OCI-LY7 (cell line): ENCODE measurements at regions not wholly inside any gene's neighbourhood (a gene's known extent, or its start where the extent isn't known, plus 50 kb on each side); places are given as distances from the start of the nearest gene placed in this dataset.

ENCODE experiments used
- EZH2phosphoT487 ChIP-seq: fragments of 200-600 bp; sonication (generic); IDR thresholded peaks from 2 replicates; pipeline ENCODE4 v1.6.1; 2018; ENCODE audit warnings: low read depth, borderline replicate concordance, mild to moderate bottlenecking, mixed run types, antibody characterized with exemption, low read length, moderate library complexity, mixed read lengths
- TF ChIP-seq, protein P1 (sequence below): fragments of 200-600 bp; sonication (generic); conservative IDR thresholded peaks from 2 replicates; pipeline ENCODE4 v1.5.1; 2014; ENCODE audit warnings: mild to moderate bottlenecking, antibody characterized with exemption, low read length, moderate library complexity, mixed read lengths

DNA sequence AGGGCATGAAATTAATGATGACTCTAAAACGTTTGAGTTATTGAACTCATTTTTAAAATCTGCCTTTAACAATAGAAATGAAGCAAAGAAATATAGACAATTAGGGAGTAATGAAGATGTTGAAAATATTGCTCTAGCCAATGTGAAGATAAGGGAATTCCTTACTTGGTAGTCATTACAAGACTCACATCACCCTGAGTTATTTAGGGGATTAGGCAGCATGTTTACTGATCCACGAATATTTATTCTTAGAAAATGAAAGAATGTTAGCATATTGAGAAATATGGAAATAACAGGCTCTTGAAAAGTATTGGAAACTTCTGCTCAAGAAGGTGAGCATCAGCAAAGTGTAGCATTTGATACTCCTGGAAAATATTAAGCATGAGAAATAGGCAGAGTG lies 398.1 kb upstream of the ARPP21 start:
- TF ChIP-seq, protein P1, sequence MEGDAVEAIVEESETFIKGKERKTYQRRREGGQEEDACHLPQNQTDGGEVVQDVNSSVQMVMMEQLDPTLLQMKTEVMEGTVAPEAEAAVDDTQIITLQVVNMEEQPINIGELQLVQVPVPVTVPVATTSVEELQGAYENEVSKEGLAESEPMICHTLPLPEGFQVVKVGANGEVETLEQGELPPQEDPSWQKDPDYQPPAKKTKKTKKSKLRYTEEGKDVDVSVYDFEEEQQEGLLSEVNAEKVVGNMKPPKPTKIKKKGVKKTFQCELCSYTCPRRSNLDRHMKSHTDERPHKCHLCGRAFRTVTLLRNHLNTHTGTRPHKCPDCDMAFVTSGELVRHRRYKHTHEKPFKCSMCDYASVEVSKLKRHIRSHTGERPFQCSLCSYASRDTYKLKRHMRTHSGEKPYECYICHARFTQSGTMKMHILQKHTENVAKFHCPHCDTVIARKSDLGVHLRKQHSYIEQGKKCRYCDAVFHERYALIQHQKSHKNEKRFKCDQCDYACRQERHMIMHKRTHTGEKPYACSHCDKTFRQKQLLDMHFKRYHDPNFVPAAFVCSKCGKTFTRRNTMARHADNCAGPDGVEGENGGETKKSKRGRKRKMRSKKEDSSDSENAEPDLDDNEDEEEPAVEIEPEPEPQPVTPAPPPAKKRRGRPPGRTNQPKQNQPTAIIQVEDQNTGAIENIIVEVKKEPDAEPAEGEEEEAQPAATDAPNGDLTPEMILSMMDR, result no peak
- TF ChIP-seq EZH2phosphoT487, result no peak
